A673 (cell line): ENCODE measurements at regions not wholly inside any gene's neighbourhood (a gene's known extent, or its start where the extent isn't known, plus 50 kb on each side); places are given as distances from the start of the nearest gene placed in this dataset.

Experiments used
- CTCF ChIP-seq: fragments of 300-800, 200-600 bp; sonication (generic); conservative IDR thresholded peaks from 2 replicates; pipeline ENCODE4 v1.5.1; 2017; ENCODE audit warnings: low read depth, mild to moderate bottlenecking, antibody characterized with exemption, low read length, moderate library complexity, mixed read lengths
- EZH2 ChIP-seq: fragments of 200-600 bp; sonication (generic); IDR thresholded peaks from 2 replicates; pipeline ENCODE4 v1.6.1; 2017; ENCODE audit warnings: borderline replicate concordance, low read depth, mild to moderate bottlenecking, mixed read lengths, antibody characterized with exemption, low read length; ENCODE audit not compliant: poor library complexity, severe bottlenecking

- TF ChIP-seq CTCF (no peak), EZH2 (no peak)
These were observed 129.1 kb upstream of the THY1 start for GRCh38 chr11:119552106-119552485.
